HCT116 (cell line): ENCODE measurements at regions not wholly inside any gene's neighbourhood (a gene's known extent, or its start where the extent isn't known, plus 50 kb on each side); places are given as distances from the start of the nearest gene placed in this dataset.

ENCODE experiments used
- ATAC-seq: fragments of 200-7000 bp; cut with Tn5 transposase; 2 replicates; pipeline ENCODE4 v1.9.1; 2020; ENCODE audit warnings: mild to moderate bottlenecking, moderate library complexity
- BruUV-seq: library from RNA; stranded (reverse); fragments of 400-500 nt; replicated peaks from 2 replicates; lab custom pipeline; 2021; lab: Mats Ljungman, UMichigan
- CTCF ChIA-PET: fragments of 300-600 bp; sonication (Branson Sonifier 250); formaldehyde crosslinking; loops from one replicate; lab custom pipeline; 2021; ENCODE audit warnings: antibody characterized with exemption; lab: Charles Lee
- POLR2A ChIA-PET: fragments of 300-600, 350-600 bp; sonication (Branson Sonifier 250); formaldehyde crosslinking; loops from one replicate; lab custom pipeline; 2021; ENCODE audit warnings: antibody characterized with exemption; lab: Charles Lee
- RAD21 ChIA-PET, 2 experiments: fragments of 300-600 bp; sonication (Branson Sonifier 250); formaldehyde crosslinking; loops; one replicate each; lab custom pipeline; 2023; ENCODE audit warnings: low total read pairs in 2 of 2; ENCODE audit not compliant: uncharacterized antibody in 2 of 2, unreplicated experiment in 2 of 2, low non-redundant PET in 1 of 2; lab: Charles Lee
- DNase-seq: peaks from one replicate; pipeline ENCODE4 v3.0.0-alpha.2; 2010; ENCODE audit warnings: low read depth, low spot score
- H2AFZ ChIP-seq: fragments of 200-600 bp; shearing (Covaris generic), sonication (generic); 2 replicates; pipeline ENCODE4 v1.6.1; 2017; ENCODE audit warnings: low read depth, mixed run types, mixed read lengths, antibody characterized with exemption, low read length; ENCODE audit not compliant: poor library complexity, severe bottlenecking
- H3K27ac ChIP-seq: 2 replicates; pipeline ENCODE4 v1.5.1; 2012; ENCODE audit warnings: low read depth, low read length
- H3K27me3 ChIP-seq: fragments of 200-600 bp; sonication (generic); 2 replicates; pipeline ENCODE4 v1.6.1; 2016; ENCODE audit warnings: mixed run types, low read length, mixed read lengths; ENCODE audit not compliant: insufficient read depth
- H3K36me3 ChIP-seq, 2 experiments: fragments of 200-500 bp in 1 of 2; fragments of 200-600 bp in 1 of 2; sonication (Bioruptor generic) in 1 of 2; sonication (generic) in 1 of 2; 2 replicates each; pipeline versions ENCODE4 v1.5.1 to v1.6.1; 2014 to 2016; ENCODE audit warnings: low read length in 2 of 2, inconsistent platforms in 1 of 2, mixed read lengths in 1 of 2, mixed run types in 1 of 2; ENCODE audit not compliant: insufficient read depth in 2 of 2, control insufficient read depth in 1 of 2
- H3K4me1 ChIP-seq, 2 experiments: fragments of 200-600 bp in 1 of 2; sonication (generic) in 1 of 2; 2 replicates each; pipeline versions ENCODE4 v1.5.1 to v1.6.1; 2012 to 2017; ENCODE audit warnings: low read length in 2 of 2, inconsistent platforms in 1 of 2, mild to moderate bottlenecking in 1 of 2, mixed read lengths in 1 of 2, mixed run types in 1 of 2, moderate library complexity in 1 of 2; ENCODE audit not compliant: insufficient read depth in 2 of 2, control insufficient read depth in 1 of 2
- H3K4me2 ChIP-seq: fragments of 200-600 bp; sonication (generic); 2 replicates; pipeline ENCODE4 v1.6.1; 2017; ENCODE audit warnings: mixed run types, low read length, mixed read lengths
- H3K4me3 ChIP-seq, 2 experiments: fragments of 200-600 bp in 1 of 2; sonication (generic) in 1 of 2; replicated peaks in 1 of 2; 2 replicates each; pipeline ENCODE4 v1.5.1; 2011 to 2016; ENCODE audit warnings: low read length in 2 of 2, control low read depth in 1 of 2, low read depth in 1 of 2, mild to moderate bottlenecking in 1 of 2, mixed read lengths in 1 of 2, mixed run types in 1 of 2
- H3K79me2 ChIP-seq: fragments of 200-600 bp; sonication (generic); 2 replicates; pipeline ENCODE4 v1.6.1; 2017; ENCODE audit warnings: mild to moderate bottlenecking, mixed run types, low read length, moderate library complexity, mixed read lengths; ENCODE audit not compliant: insufficient read depth
- H3K9ac ChIP-seq: fragments of 200-600 bp; sonication (generic); 2 replicates; pipeline ENCODE4 v1.6.1; 2016; ENCODE audit warnings: low read length, mixed read lengths
- H3K9me2 ChIP-seq: fragments of 200-600 bp; sonication (generic), shearing (Covaris generic); 2 replicates; pipeline ENCODE4 v1.6.1; 2017; ENCODE audit warnings: mixed run types, mild to moderate bottlenecking, moderate library complexity; ENCODE audit not compliant: insufficient read depth
- H3K9me3 ChIP-seq, 2 experiments: fragments of 200-500 bp in 1 of 2; fragments of 200-600 bp in 1 of 2; sonication (Bioruptor generic) in 1 of 2; sonication (generic) in 1 of 2; 2 replicates each; pipeline ENCODE4 v1.6.1; 2014 to 2017; ENCODE audit warnings: low read length in 2 of 2, mixed read lengths in 2 of 2, inconsistent platforms in 1 of 2, low read depth in 1 of 2, mild to moderate bottlenecking in 1 of 2, mixed run types in 1 of 2, moderate library complexity in 1 of 2; ENCODE audit not compliant: control insufficient read depth in 1 of 2, insufficient read depth in 1 of 2
- H4K20me1 ChIP-seq: fragments of 200-600 bp; sonication (generic), shearing (Covaris generic); 2 replicates; pipeline ENCODE4 v1.6.1; 2017; ENCODE audit warnings: mixed run types, mild to moderate bottlenecking, moderate library complexity; ENCODE audit not compliant: insufficient read depth
- CBX3 ChIP-seq: IDR thresholded peaks from 2 replicates; pipeline ENCODE4 v1.6.1; 2012; ENCODE audit warnings: low read depth
- CEBPB ChIP-seq: IDR thresholded peaks from 2 replicates; pipeline ENCODE4 v1.6.1; 2012; ENCODE audit warnings: low read depth
- EGR1 ChIP-seq: IDR thresholded peaks from 2 replicates; pipeline ENCODE4 v1.6.1; 2012; ENCODE audit warnings: low read depth
- EZH2 ChIP-seq: fragments of 200-600 bp; sonication (generic); IDR thresholded peaks from 2 replicates; pipeline ENCODE4 v1.6.1; 2017; ENCODE audit warnings: antibody characterized with exemption, mixed run types
- POLR2A ChIP-seq: IDR thresholded peaks from 2 replicates; pipeline ENCODE4 v1.7.0; 2011; ENCODE audit warnings: borderline replicate concordance; ENCODE audit not compliant: insufficient read depth, insufficient read length; ENCODE audit errors: extremely low read depth
- SIN3A ChIP-seq: IDR thresholded peaks from 2 replicates; pipeline ENCODE4 v1.6.1; 2012; ENCODE audit warnings: low read depth
- SP1 ChIP-seq: IDR thresholded peaks from 2 replicates; pipeline ENCODE4 v1.6.1; 2012; ENCODE audit warnings: low read depth
- SRF ChIP-seq: IDR thresholded peaks from 2 replicates; pipeline ENCODE4 v1.6.1; 2012; ENCODE audit warnings: low read depth
- TCF7L2 ChIP-seq: IDR thresholded peaks from 2 replicates; pipeline ENCODE4 v1.7.0; 2011; ENCODE audit warnings: borderline replicate concordance, inconsistent platforms; ENCODE audit not compliant: insufficient read depth, insufficient read length; ENCODE audit errors: extremely low read depth
- ZFX ChIP-seq: fragments of 450-650 bp; IDR thresholded peaks from 2 replicates; pipeline ENCODE4 v1.6.1; 2017
- ZNF274 ChIP-seq: fragments of 200-500 bp; sonication (Bioruptor generic); IDR thresholded peaks from 2 replicates; pipeline ENCODE4 v1.6.1; 2014; ENCODE audit warnings: mild to moderate bottlenecking, low read depth, low read length, inconsistent platforms
- intact Hi-C: fragments of 100-400 bp; cut with micrococcal nuclease; formaldehyde crosslinking; loops from 2 replicates; pipeline ENCODE4 v1.10.0; 2022
- TF ChIP-seq, protein P1 (sequence below): IDR thresholded peaks from 2 replicates; pipeline ENCODE4 v1.6.1; 2012; ENCODE audit warnings: low read depth
- TF ChIP-seq, protein P2 (sequence below): IDR thresholded peaks from 2 replicates; pipeline ENCODE4 v1.6.1; 2011; ENCODE audit warnings: mild to moderate bottlenecking, low read length, moderate library complexity; ENCODE audit not compliant: insufficient replicate concordance; ENCODE audit errors: extremely low read depth
- TF ChIP-seq, protein P3 (sequence below): IDR thresholded peaks from 2 replicates; pipeline ENCODE4 v1.6.1; 2012

DNA sequence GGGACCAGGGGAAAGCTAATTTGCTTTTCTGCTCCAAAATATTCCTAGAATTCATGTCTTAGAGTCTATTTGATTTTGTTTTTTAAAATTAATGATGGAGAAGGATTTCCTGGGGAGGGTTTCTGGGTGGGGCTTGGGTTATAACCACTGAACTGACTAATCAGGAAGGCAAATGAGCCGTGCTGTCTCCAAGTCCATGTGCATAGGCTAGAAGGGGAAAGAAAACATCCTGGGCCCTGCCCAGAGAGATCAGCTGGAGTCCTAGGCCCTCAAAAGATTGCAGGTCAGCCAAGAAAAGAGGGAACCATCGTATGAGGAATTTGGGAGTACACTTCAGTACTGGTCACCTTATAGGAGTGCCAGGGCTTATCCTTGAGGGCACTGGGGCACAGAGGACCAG, 480.2 kb upstream of the CELF4 start:
- no peak for TF ChIP-seq EGR1
- TF ChIP-seq CEBPB = no peak
- TF ChIP-seq SIN3A = no peak
- TF ChIP-seq POLR2A = no peak
- TF ChIP-seq ZNF274 = no peak
- TF ChIP-seq CBX3 = no peak
- no peak for TF ChIP-seq SP1
- TF ChIP-seq SRF = no peak
- Histone ChIP-seq H3K79me2 (no peaks in the 10 kb centered on the region), H3K27me3 (no peaks in the 10 kb centered on the region), H3K9me2 (no peaks in the 10 kb centered on the region), H3K36me3 (no peaks in the 10 kb centered on the region), H3K9ac (no peak overlapping the region), H3K4me1 (no peaks in the 10 kb centered on the region), H3K4me2 (no peak overlapping the region), H3K27ac (no peak overlapping the region), H3K9me3 (peaks cover 5 to 14% of the 10 kb centered on the region in 2 experiments; a peak in 2 of 4 replicates), H4K20me1 (no peaks in the 10 kb centered on the region), H2AFZ (no peak overlapping the region), H3K4me3 (no peak overlapping the region)
- ATAC-seq (no peak), DNase-seq (no peak)
- ChIA-PET RAD21 (no interaction called here), POLR2A (no interaction called here), CTCF (no interaction called here)
- intact Hi-C loops = no loop called here
- no TSS peak for BruUV-seq

DNA sequence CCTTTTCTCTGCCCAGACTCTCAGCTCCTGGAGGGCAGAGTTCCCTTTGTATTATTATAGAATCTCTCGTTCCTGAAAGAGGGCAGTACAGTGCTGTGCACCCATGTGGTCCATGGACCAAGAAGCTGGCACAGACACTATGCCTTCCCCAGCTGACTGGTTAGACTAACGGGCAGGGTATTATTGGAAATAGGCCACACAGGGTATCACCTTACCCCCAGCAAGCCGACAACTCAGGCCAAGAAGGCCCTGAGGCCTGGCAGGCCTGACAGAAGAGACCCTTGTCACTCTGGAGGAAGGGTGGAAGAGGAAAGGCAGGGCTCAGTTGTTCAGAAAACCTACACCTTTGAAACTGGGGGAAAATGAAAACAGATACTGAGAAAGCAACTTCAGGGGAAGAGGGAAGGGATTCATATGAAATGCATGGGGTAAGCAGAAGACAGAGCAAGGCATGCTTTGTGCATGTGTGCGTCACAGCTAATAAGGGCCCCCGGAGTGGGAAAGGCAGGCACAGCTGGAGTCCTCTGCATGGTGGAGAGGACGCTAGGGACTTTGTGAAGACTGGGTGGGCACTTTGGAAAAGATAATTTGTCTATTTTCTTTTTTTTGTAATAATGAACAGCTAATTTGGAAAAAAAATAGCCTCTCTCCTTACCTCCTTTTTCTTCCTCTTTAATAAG, 476.8 kb upstream of the CELF4 start:
- no peaks in the 10 kb centered on the region for H4K20me1 ChIP-seq
- DNase-seq = no peak
- ATAC-seq = no peak
- no peaks in the 10 kb centered on the region for H3K79me2 ChIP-seq
- no peaks in the 10 kb centered on the region for H3K27me3 ChIP-seq
- H3K27ac ChIP-seq = no peak overlapping the region
- CTCF ChIA-PET = no interaction called here
- no peak overlapping the region for H3K9ac ChIP-seq
- H2AFZ ChIP-seq = no peak overlapping the region
- POLR2A ChIA-PET = no interaction called here
- H3K9me2 ChIP-seq = no peaks in the 10 kb centered on the region
- BruUV-seq = no TSS peak
- RAD21 ChIA-PET = no interaction called here
- no peaks in the 10 kb centered on the region for H3K4me1 ChIP-seq
- TF ChIP-seq TCF7L2 (no peak), SIN3A (no peak), EGR1 (no peak), SRF (no peak), CBX3 (no peak), EZH2 (no peak), ZFX (no peak), SP1 (no peak), ZNF274 (no peak)
- TF ChIP-seq, protein P1, sequence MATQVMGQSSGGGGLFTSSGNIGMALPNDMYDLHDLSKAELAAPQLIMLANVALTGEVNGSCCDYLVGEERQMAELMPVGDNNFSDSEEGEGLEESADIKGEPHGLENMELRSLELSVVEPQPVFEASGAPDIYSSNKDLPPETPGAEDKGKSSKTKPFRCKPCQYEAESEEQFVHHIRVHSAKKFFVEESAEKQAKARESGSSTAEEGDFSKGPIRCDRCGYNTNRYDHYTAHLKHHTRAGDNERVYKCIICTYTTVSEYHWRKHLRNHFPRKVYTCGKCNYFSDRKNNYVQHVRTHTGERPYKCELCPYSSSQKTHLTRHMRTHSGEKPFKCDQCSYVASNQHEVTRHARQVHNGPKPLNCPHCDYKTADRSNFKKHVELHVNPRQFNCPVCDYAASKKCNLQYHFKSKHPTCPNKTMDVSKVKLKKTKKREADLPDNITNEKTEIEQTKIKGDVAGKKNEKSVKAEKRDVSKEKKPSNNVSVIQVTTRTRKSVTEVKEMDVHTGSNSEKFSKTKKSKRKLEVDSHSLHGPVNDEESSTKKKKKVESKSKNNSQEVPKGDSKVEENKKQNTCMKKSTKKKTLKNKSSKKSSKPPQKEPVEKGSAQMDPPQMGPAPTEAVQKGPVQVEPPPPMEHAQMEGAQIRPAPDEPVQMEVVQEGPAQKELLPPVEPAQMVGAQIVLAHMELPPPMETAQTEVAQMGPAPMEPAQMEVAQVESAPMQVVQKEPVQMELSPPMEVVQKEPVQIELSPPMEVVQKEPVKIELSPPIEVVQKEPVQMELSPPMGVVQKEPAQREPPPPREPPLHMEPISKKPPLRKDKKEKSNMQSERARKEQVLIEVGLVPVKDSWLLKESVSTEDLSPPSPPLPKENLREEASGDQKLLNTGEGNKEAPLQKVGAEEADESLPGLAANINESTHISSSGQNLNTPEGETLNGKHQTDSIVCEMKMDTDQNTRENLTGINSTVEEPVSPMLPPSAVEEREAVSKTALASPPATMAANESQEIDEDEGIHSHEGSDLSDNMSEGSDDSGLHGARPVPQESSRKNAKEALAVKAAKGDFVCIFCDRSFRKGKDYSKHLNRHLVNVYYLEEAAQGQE = no peak
- TF ChIP-seq, protein P2, sequence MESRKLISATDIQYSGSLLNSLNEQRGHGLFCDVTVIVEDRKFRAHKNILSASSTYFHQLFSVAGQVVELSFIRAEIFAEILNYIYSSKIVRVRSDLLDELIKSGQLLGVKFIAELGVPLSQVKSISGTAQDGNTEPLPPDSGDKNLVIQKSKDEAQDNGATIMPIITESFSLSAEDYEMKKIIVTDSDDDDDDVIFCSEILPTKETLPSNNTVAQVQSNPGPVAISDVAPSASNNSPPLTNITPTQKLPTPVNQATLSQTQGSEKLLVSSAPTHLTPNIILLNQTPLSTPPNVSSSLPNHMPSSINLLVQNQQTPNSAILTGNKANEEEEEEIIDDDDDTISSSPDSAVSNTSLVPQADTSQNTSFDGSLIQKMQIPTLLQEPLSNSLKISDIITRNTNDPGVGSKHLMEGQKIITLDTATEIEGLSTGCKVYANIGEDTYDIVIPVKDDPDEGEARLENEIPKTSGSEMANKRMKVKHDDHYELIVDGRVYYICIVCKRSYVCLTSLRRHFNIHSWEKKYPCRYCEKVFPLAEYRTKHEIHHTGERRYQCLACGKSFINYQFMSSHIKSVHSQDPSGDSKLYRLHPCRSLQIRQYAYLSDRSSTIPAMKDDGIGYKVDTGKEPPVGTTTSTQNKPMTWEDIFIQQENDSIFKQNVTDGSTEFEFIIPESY = no peak
- TF ChIP-seq, protein P3, sequence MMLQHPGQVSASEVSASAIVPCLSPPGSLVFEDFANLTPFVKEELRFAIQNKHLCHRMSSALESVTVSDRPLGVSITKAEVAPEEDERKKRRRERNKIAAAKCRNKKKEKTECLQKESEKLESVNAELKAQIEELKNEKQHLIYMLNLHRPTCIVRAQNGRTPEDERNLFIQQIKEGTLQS = no peak
- no peak overlapping the region for H3K4me2 ChIP-seq
- intact Hi-C loops = no loop called here
- no peaks in the 10 kb centered on the region for H3K36me3 ChIP-seq
- H3K9me3 ChIP-seq = peaks cover 0 to 4% of the 10 kb centered on the region in 2 experiments; a peak in 2 of 4 replicates
- H3K4me3 ChIP-seq = no peak overlapping the region
